Activated T-cell treated with anti-CD3 and anti-CD28 coated beads, Interleukin-2, amount 50 U/mL, for 1 hour (primary cell): ENCODE measurements at regions not wholly inside any gene's neighbourhood (a gene's known extent, or its start where the extent isn't known, plus 50 kb on each side); places are given as distances from the start of the nearest gene placed in this dataset.

Experiments used
- DNase-seq: peaks from one replicate; pipeline ENCODE4 v3.0.0-alpha.2; 2020

DNA sequence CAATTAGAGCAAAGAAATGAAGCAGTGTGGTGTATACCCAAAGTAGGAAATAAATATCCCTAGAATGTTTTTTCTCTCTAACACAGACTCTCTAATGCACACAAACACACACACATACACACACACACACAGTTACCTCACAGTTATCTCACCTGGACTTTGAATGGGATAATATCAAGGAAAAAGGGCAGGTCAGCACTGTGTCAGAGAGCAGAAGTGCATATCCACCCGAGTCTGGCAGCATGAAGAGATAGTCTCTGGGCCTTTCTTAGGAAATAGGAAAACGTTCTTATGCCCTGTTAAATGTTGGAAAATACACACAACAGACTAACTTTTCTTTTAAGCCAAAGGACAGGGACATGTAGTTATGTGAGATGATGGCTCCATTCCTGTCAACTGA lies 162.0 kb downstream of the COL6A3 start:
- DNase-seq = no peak

DNA sequence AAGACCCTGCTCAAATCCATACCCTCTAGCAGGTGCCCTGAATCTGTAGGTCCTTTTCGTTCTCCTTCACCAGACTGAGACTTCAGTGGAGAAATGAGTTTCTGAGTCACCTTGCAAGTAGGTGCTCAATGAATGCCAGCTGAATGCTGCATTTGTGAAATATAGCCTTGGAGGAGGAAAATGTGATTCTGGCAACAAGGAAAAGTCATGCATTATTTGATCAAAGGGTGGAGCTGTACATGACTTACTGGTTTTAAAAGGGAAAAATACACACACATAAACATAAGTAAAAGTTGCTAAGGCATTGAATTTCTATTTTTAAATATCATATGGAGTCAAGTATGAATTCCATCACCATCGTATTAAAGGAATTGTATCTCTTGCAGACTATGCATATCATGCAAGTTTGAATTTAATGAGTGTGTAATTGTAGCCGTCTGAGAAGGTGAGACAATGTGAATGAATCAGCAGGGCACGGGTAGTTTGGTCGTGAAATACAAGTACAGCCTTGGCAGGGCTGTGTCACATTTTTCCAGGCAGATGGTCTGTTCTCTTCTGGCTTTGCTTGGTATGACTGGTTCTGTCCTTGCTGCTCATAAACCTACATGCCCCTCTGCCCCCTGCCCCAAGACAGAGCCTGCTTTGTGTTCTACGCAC lies 160.8 kb downstream of the COL6A3 start:
- no peak for DNase-seq

DNA sequence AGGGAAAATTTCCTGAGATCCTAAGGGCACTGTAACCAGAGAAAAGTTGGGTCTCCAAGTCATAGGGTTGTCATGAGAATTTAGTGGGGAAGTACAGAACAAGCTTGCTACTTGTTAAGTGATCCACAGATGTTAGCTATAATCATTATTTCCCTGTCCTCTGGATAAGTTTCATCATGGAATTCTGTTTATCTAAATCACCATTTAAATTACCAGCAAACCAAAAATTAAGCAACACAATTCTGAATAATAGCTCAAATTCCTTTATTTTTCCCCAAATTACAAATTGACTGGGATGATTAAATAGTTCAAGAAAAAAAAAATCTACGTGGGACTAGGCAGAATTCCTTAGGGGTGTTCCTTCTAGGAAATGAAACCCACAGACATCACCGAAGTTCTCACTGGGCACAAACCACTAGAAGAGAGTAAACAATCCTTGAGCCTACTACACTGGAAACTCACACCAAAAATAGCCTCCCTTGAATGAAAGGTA lies 159.5 kb downstream of the COL6A3 start:
- DNase-seq = no peak

DNA sequence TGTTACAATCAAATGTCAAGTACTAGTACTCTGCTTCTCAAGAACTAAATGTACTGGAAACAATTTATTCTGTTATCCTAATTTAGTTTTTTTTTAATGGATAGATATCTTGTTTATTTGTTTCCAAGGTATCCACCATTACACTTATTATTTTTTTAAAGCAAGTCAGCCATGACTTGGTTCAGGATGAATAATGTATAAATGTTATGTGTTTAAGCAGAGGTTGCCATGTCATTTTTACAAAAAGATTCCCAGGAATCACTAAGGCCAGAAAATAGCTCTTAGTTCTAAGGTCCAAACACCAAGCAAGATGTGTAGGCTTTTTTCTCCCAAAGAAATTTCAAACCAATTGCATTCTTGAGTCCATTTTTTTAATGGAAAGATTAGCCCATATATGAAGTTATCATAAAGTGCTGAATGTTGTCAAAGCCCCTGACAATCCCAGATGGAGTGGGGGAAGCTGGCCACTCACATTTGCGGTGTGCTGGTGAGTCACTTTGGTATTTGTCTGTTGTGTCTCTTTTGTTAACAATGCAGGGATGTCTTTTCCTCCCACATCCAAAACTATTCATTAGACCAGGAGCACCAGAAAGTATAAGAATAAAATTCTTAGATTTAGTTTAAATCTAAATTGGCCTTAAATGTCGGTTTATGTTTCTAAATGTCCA lies 158.9 kb downstream of the COL6A3 start:
- no peak for DNase-seq

DNA sequence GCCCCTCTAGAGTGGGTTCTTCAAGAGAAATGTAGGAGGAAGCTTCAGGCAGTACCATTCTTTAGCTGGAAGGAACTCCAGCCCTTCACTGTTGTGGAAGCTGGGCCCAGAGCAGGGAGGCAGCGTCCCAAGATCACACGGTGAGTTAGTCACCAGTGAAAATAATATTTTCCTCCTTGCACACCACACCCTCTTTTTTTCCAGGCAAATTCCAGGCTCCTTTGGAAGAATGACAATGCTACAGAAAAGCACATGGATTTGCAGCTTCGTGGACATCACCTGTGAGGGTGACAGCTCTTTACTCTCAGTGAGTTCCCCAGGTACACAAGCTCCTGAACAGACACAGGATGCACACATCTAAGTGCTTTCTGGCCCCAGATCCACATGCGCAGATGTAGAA lies 157.1 kb downstream of the COL6A3 start:
- DNase-seq = no peak

DNA sequence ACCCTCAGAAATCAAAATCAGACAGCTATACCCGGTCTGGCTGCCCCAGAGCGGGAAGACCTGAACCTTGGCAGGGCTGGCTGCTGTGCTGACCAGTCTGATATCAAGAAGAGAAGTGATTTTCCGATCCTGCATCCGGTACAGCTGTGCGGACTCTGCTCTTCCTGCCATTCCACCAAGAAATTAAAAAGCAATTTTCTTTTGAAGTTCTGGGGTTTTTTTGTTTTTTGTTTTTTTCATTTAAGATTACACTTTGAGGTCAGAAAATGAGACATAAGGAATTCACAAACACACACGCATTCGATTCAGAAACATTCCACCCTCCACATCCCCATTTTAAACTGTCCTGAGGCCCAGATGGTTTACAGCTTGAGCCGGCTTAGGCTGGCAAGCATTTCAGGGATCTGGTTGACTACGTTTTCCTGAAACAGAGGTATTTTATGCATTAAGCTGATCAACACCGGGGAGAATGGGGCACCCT lies 156.5 kb downstream of the COL6A3 start:
- no peak for DNase-seq

DNA sequence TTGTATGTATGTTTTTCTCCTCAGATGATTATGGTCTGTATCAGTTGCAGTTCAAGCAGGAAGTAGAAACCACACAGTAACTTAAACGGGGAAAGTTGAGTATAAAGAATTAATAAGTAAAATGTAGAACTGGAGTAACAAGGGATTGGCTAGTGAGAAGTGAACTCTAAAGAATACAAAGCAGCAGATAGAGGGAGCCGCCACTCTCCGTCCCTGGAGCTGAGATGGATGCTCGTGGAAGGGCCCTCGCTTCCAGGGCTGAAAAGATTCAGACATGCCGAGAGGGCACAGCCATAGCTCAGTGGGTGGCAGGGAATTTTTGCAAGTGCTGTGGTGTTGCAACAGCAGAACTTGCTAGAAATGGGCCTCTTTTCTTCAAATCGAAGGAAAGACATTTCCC lies 155.8 kb downstream of the COL6A3 start:
- DNase-seq = no peak

DNA sequence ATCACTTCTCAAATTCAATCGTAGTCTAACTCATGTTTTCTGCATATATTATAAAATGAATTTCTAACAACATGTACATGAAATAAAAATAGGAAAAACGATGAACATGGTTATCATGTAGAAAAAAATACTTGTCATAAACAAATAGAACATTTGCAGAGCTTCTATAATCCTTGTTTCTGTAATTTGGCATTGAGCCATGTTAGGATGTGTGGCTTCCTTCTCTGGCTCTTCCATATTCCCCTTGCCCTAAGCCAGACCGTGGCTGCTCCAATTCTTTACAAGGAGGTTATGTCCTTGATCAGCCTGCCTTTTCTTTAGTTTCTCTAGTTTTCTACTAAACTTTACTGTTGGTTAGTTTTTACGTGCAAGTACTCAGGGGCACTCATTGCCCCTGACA lies 155.3 kb downstream of the COL6A3 start:
- no peak for DNase-seq

DNA sequence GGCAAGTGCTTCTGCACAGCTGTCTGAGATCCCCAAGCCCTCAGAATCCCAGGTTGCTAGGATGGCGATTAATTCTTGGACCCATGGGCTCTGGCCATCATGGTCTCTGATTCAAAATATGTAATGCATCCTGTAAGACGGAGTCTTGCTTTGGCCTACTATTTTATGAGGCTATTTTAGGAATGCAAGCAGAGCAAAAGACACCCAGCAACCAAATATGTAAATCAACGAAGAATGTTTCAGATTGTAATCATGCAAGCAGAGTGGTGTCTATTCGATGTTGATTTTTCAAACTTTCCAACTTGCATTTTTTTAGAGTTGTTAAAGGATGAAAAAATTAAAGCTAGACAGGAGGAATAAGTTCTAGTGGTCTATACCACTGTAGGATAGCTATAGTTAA lies 154.8 kb downstream of the COL6A3 start:
- DNase-seq = no peak

DNA sequence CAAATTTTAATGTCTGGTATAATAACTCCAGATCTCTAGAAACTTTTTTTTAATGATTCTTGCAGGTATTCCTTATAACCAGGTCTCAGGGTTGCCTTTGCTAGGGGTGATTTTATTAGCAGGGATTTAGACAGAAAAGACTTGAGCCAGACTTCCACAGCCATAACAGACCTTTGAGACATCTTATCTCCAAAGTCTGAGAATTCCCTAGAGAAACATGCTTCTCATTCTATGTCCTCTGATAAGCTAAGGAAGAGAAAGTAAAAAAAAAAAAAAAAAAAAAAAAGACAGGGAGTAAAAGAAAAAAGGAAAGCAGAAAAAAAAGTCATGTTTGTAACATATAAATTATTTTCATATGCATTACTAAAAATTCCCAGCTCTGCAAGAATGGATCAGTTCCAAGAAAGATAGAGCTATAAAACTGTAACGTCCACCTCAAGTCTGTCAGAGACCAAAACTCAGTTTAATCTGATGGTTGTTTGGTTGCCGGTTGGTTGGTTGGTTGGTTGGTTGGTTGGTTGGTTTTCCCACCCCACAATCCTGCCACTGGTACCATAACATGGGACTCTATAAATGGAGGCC lies 153.8 kb downstream of the COL6A3 start:
- DNase-seq = no peak

DNA sequence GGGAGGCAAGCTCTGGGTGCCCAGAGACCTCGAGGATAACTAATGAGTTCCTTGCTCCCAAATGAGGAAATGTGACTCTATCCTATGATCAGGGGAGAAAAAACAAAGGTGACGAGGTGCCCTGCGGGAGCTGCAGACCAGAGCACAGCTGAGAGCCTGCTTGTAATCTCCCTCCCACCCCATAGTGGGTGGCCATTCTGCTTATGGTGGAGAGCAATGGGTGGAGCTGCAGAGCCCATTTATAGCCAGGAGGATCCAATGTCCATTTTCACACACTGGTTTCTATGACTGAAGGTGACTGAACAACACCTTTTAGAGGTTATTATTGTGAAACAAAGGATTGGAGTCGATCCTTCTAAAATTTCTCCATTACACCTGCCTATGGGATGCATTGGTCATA lies 153.3 kb downstream of the COL6A3 start:
- DNase-seq = no peak

DNA sequence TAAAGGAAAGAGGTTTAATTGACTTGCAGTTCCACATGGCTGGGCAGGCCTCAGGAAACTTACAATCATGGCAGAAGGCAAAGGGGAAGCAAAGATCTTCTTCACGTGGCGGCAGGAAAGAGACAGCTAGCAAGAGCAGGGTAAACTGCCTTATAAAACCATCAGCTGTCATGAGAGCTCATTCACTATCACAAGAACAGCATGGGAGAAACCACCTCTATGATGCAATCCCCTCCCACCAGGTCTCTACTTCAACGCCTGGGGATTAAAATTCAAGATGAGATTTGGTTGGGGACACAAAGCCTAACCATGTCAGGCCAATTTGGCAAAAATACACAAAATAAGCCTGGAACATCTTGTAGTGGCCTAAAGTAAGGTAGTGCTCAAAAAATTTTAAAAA lies 152.6 kb downstream of the COL6A3 start:
- no peak for DNase-seq

DNA sequence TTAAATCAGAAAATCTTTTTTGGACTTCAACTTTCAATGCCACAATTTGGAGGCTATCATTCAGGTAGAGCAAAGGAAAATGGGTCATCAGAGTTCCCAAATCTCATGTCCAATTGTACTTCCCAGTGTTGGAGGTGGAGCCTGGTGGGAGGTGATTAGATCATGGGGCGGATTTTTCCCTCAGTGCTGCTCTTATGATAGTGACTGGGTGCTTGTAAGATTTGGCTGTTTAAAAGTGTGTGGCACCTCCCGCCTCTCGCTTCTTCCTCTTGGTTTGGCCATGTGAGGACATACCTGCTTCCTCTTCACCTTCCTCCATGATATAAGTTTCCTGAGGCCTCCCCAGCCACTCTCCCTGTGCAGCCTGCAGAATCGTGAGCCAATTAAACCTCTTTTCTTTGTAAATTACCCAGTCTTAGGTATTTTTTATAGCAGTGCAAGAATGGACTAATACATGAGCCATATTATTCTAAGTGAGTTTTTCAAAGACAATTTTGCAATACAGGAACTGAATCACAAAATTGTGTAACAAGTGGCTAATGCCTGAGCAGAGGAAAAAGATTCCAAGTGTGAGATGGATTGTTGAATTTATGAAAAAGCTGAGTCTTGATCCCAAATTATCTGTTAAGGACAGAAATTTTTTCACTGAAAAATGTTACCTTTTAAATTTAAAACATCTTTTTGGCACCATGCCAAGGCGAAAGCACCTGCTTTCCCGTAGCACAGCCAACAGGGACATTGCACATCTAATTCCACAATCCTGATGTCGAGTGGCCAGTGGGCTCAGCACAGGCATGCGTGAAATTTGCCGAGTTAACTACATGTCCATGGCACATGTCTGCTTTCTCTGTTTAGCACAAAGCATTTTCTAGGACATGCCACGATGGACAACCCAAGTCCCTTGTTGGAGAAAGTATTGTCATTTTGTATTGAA lies 150.9 kb downstream of the COL6A3 start:
- DNase-seq = no peak

DNA sequence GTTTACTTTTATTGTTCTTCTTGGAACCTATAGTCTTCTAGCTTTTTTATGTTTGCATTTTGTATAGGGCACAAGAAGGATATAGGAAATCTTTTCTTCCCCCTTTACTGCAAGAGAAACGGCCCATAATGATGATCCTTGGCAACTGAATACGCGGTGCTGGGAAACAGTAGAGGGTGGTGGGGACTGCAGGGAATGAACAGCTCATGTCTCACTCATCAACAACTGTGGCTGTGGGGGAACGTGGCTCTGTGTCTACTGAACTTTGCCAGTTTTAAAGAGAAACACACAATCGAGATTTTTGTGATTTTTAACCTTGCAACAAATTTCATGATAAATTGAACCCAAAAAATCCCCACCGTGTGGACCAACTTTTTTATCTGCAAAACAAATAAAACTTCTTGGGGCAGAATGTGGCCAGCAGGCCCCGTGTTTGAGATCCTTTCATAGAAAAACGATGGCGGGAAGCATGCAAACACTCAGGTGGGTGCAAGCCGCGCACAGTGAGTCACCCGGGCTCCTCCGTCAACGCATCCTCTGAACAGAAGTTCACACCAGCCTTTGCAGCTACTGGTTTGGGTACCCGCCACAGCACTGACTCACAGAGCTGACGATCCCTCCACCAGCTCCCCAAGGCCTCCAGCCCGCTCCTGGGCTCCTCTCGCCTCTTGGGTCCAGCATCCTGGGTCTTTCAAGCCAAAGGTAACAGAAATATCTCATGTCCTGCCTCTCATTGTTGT lies 149.3 kb downstream of the COL6A3 start:
- no peak for DNase-seq

DNA sequence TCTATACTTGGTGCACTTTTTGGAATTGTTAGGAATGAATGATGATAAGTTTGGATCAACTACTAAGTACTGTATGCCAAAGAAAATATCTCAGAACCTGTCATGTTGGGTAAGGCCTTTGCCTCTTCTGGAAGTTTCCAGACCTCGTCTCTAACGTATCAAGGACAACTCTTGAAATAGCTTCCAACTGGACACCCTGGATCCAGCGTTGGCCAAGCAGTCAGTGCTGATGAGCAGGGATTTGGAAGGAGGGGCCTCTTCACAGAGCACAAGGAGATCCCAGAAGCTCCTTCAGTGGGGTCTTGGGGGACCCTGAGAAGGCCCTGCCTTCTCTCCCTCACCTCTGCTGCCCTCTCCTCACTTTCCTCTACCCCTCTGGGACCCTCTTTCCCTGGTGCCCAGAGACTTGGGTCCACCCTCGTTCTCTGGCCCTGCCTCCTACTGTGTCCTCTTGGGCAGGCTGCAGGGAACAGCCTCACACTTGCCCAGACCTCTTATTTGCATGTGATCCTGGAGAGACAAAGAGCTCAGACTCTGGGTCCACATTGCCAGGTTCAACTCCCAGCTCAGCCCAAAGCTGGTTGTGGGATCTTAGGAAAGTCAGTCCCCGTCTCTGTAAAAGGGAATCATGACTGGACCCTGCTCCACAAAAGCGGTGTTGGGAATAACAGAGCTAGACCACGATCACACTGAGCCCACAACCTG lies 145.8 kb downstream of the COL6A3 start:
- no peak for DNase-seq

DNA sequence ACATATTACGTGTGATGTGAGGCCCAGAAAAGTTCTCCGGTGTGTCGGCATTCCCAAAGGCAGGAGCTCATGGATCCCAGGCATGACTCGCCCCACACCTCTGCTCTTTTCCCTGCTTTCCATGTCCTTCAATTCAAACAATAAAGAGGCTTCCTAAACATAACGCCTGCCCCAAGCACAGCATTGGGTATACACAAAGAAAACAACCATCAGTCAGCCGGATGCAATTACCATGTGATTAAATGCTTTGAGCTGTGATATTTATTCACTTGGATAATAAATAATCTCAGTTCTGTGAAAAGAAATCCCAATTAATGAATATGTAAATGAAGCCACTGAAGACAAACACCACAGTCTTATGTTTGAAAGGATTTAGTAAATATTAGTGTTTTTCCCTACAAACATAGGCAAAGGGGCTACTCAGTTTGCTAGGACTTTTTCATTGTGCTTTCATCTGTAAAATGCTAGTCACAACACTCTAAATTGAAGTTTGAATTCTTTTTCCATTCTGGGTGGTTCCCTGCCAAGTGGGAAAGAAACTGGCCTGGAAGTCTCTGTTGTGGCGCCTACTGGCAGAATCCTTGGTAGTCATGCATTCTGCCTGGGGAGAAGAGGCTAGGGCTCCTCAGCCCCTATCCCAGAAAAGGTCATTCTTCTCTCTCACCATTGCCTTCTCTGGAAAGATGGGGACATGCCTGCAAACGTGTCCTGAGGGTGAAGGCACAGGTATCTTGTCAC lies 144.7 kb downstream of the COL6A3 start:
- DNase-seq = no peak

DNA sequence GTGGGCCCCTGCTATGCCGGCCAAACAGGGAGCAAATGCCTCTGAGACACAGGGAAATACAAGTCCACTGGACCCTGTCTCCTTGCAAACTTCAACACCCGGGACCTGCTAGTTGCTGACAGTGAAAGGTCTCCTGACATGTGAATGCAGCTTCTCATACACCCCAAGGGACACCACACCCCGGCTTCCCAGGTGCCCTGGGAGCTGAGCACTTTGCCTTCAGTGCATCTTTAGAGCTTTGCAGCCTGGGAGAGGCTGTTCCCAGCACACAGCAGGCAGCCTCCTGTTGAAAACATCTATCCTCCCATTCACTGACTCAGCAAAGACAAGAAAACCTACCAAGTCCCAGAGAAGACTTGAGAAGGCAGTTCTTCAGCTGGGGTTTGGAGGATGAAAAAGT lies 143.4 kb downstream of the COL6A3 start:
- no peak for DNase-seq

DNA sequence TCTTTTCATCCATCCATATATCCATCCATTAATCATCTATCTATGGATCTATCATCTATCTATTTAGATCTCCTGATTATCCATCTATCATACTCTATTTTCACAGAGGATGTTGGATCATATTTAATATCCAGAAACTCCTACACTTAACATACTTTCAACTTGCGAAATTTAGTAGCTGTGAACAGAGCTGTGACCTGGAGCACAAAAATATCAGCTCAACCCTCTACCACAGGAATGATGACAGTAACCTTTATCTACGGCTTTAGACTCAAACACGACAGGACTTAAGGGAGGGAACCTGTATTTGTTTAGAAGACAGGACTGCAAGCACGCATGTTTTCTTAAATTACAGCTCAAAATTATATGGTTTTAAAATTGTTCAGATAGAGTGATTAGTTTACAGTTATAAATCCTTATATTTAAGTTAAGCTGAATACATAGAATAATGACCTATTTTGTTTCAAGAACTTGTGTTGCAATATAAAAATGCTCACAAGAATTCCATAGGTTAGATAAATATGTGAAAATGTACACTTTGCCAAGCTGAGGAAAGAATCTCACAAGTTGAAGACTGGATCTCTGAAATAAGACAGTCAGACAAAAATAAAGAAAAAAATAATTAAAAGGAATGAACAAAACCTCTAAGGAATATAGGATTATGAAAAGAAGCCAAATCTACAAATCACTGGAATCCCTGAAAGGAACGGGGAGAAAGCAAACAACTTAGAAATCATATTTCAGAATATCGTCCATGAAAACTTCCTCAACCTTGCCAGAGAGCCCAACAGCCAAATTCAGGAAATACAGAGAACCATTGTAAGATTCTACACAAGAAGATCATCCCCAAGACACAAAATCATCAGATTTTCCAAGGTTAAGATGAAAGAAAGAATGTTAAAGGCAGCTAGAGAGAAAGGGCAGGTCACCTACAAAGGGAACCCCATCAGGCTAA lies 142.0 kb downstream of the COL6A3 start:
- DNase-seq = no peak
